Neural progenitor cell (in vitro differentiated cells): ENCODE measurements at regions not wholly inside any gene's neighbourhood (a gene's known extent, or its start where the extent isn't known, plus 50 kb on each side); places are given as distances from the start of the nearest gene placed in this dataset.

Experiments
- DNase-seq: peaks from one replicate; pipeline ENCODE4 v3.0.0-alpha.2; 2016; ENCODE audit warnings: low spot score
- H2AFZ ChIP-seq: fragments of 200-600 bp; sonication (generic); replicated peaks from 2 replicates; pipeline ENCODE4 v1.6.1; 2016; ENCODE audit warnings: antibody characterized with exemption
- H3F3A ChIP-seq: fragments of 200-600 bp; sonication (generic); 2 replicates; pipeline ENCODE4 v1.6.1; 2016; ENCODE audit warnings: antibody characterized with exemption, low read depth
- H3K27ac ChIP-seq: fragments of 200-600 bp; sonication (generic); 2 replicates; pipeline ENCODE4 v1.5.1; 2016; ENCODE audit warnings: mild to moderate bottlenecking
- H3K27me3 ChIP-seq: fragments of 200-600 bp; sonication (generic); 2 replicates; pipeline ENCODE4 v1.6.1; 2016; ENCODE audit warnings: mild to moderate bottlenecking, moderate library complexity
- H3K36me3 ChIP-seq: fragments of 200-600 bp; sonication (generic); 2 replicates; pipeline ENCODE4 v1.5.1; 2016
- H3K4me1 ChIP-seq: fragments of 200-600 bp; sonication (generic); 2 replicates; pipeline ENCODE4 v1.6.1; 2016; ENCODE audit warnings: mixed run types
- H3K4me2 ChIP-seq: fragments of 200-600 bp; sonication (generic); 2 replicates; pipeline ENCODE4 v1.6.1; 2016
- H3K4me3 ChIP-seq: fragments of 200-600 bp; sonication (generic); 2 replicates; pipeline ENCODE4 v1.5.1; 2016
- H3K79me2 ChIP-seq: fragments of 200-600 bp; sonication (generic); 2 replicates; pipeline ENCODE4 v1.6.1; 2016; ENCODE audit warnings: low read depth
- H3K9ac ChIP-seq: fragments of 200-600 bp; sonication (generic); 2 replicates; pipeline ENCODE4 v1.6.1; 2016
- H3K9me3 ChIP-seq: fragments of 200-600 bp; sonication (generic); 2 replicates; pipeline ENCODE4 v1.5.1; 2016; ENCODE audit warnings: low read depth
- H4K20me1 ChIP-seq: fragments of 200-600 bp; sonication (generic); 2 replicates; pipeline ENCODE4 v1.6.1; 2016; ENCODE audit warnings: low read depth
- H3K27ac Mint-ChIP-seq: 3 replicates; pipeline ENCODE4 v1.8.0; 2021; ENCODE audit warnings: mixed read lengths
- H3K27me3 Mint-ChIP-seq: 2 replicates; pipeline ENCODE4 v1.8.0; 2022; ENCODE audit warnings: low read depth, mild to moderate bottlenecking, inconsistent platforms, moderate library complexity, mixed read lengths; ENCODE audit not compliant: insufficient read depth
- H3K36me3 Mint-ChIP-seq: 3 replicates; pipeline ENCODE4 v1.8.0; 2021; ENCODE audit warnings: mixed read lengths
- H3K4me1 Mint-ChIP-seq: 3 replicates; pipeline ENCODE4 v1.8.0; 2021; ENCODE audit warnings: mixed read lengths
- H3K4me3 Mint-ChIP-seq: 3 replicates; pipeline ENCODE4 v1.8.0; 2021; ENCODE audit warnings: mild to moderate bottlenecking, moderate library complexity, mixed read lengths
- H3K9me3 Mint-ChIP-seq: 3 replicates; pipeline ENCODE4 v1.8.0; 2020; ENCODE audit warnings: mixed read lengths
- EZH2 ChIP-seq: fragments of 200-600 bp; sonication (generic); IDR thresholded peaks from 2 replicates; pipeline ENCODE4 v1.6.1; 2017; ENCODE audit warnings: antibody characterized with exemption, mild to moderate bottlenecking, moderate library complexity
- EZH2phosphoT487 ChIP-seq: fragments of 200-600 bp; sonication (generic); IDR thresholded peaks from 2 replicates; pipeline ENCODE4 v1.6.1; 2017; ENCODE audit warnings: antibody characterized with exemption
- TF ChIP-seq, protein P1 (sequence below): fragments of 200-600 bp; sonication (generic); IDR thresholded peaks from 2 replicates; pipeline ENCODE4 v1.5.1; 2017; ENCODE audit warnings: antibody characterized with exemption, mild to moderate bottlenecking

DNA sequence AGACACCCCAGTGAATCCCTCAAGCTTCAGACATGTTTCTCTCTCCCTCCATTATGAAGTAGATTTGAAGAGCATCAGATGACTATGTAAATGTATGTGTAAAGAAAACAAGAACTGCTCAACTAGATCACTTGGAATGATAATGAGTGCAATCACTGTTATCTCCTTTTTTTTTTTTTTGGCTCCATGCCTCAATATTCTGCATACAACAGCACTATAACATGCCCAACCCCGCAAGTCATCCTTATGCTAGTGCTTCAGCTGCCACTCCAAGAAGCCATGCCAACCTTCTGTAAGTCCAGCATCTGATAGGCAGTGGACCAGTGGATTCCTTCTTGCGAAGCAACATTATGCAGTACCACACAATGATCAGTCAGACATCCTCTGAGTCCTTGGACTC, 133.7 kb downstream of the TFPI2 start:
- Mint-ChIP-seq H3K27ac (no peak overlapping the region), H3K4me1 (no peaks in the 10 kb centered on the region), H3K4me3 (no peak overlapping the region), H3K27me3 (no peaks in the 10 kb centered on the region), H3K36me3 (no peaks in the 10 kb centered on the region), H3K9me3 (no peaks in the 10 kb centered on the region)
- no peaks in the 10 kb centered on the region for H3K36me3 ChIP-seq
- no peak overlapping the region for H3K9ac ChIP-seq
- H3F3A ChIP-seq, result no peaks in the 10 kb centered on the region
- no peaks in the 10 kb centered on the region for H3K9me3 ChIP-seq
- no peak overlapping the region for H3K4me2 ChIP-seq
- no peaks in the 10 kb centered on the region for H3K27me3 ChIP-seq
- DNase-seq, result no peak
- no peak overlapping the region for H2AFZ ChIP-seq
- H3K79me2 ChIP-seq, result no peaks in the 10 kb centered on the region
- H4K20me1 ChIP-seq, result no peaks in the 10 kb centered on the region
- no peak overlapping the region for H3K27ac ChIP-seq
- no peak for TF ChIP-seq EZH2
- TF ChIP-seq EZH2phosphoT487, result no peak
- TF ChIP-seq, protein P1, sequence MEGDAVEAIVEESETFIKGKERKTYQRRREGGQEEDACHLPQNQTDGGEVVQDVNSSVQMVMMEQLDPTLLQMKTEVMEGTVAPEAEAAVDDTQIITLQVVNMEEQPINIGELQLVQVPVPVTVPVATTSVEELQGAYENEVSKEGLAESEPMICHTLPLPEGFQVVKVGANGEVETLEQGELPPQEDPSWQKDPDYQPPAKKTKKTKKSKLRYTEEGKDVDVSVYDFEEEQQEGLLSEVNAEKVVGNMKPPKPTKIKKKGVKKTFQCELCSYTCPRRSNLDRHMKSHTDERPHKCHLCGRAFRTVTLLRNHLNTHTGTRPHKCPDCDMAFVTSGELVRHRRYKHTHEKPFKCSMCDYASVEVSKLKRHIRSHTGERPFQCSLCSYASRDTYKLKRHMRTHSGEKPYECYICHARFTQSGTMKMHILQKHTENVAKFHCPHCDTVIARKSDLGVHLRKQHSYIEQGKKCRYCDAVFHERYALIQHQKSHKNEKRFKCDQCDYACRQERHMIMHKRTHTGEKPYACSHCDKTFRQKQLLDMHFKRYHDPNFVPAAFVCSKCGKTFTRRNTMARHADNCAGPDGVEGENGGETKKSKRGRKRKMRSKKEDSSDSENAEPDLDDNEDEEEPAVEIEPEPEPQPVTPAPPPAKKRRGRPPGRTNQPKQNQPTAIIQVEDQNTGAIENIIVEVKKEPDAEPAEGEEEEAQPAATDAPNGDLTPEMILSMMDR, result no peak
- no peaks in the 10 kb centered on the region for H3K4me1 ChIP-seq
- H3K4me3 ChIP-seq, result no peak overlapping the region

DNA sequence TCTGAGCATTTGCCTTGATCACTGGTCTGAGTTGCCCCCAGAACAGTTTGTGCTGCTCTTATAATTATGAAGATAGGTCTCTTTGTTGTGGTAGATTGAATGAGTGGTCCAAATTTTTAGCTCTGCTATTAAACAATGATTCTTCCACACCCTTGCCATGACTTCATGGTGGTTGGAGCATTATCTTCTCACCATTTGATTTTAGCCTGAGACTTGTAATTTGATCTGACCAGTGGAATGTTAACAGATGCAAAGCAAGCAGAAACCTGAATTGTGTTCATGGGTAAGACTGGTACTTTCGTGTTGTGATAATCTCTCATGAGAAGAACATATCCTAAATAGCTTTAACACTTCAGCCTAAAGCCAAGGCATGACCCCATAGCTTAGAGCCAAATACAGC, 139.1 kb downstream of the TFPI2 start:
- DNase-seq, result no peak
- no peaks in the 10 kb centered on the region for H3K36me3 Mint-ChIP-seq
- Histone ChIP-seq H3K27ac (no peak overlapping the region), H3K4me2 (no peak overlapping the region), H3K9ac (no peak overlapping the region), H3K36me3 (no peaks in the 10 kb centered on the region), H2AFZ (no peak overlapping the region), H4K20me1 (no peaks in the 10 kb centered on the region), H3K27me3 (no peaks in the 10 kb centered on the region), H3K9me3 (no peaks in the 10 kb centered on the region), H3K4me3 (no peak overlapping the region), H3K4me1 (no peaks in the 10 kb centered on the region), H3K79me2 (no peaks in the 10 kb centered on the region), H3F3A (no peaks in the 10 kb centered on the region)
- no peaks in the 10 kb centered on the region for H3K27me3 Mint-ChIP-seq
- H3K9me3 Mint-ChIP-seq, result no peaks in the 10 kb centered on the region
- no peak for TF ChIP-seq EZH2phosphoT487
- TF ChIP-seq, protein P1, result no peak
- no peak for TF ChIP-seq EZH2
- H3K4me1 Mint-ChIP-seq, result no peaks in the 10 kb centered on the region
- no peak overlapping the region for H3K27ac Mint-ChIP-seq
- no peak overlapping the region for H3K4me3 Mint-ChIP-seq

DNA sequence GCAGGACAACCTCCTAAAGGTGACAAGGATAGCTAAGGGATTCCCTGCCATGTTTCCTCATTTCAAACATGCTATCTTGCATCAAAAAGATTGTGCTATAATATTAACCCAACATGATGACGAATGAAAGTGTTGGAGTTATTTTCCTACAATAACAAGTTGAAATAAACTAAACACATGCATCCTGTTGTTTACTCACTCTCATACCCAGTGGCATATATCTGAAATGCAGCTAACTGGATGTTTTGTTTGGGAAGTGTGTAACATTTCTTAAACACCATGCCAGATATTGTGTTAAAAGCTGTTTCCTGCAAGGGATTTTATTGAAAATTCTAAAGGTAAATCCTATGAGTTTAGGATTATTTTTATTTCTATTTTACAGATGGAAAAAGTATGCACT, 139.6 kb downstream of the TFPI2 start:
- H3K4me1 ChIP-seq, result no peaks in the 10 kb centered on the region
- Mint-ChIP-seq H3K27ac (no peak overlapping the region), H3K4me3 (no peak overlapping the region), H3K36me3 (no peaks in the 10 kb centered on the region), H3K4me1 (no peaks in the 10 kb centered on the region), H3K9me3 (no peaks in the 10 kb centered on the region), H3K27me3 (no peaks in the 10 kb centered on the region)
- H3K79me2 ChIP-seq, result no peaks in the 10 kb centered on the region
- H3K36me3 ChIP-seq, result no peaks in the 10 kb centered on the region
- H2AFZ ChIP-seq, result no peak overlapping the region
- H3K9me3 ChIP-seq, result no peaks in the 10 kb centered on the region
- H4K20me1 ChIP-seq, result no peaks in the 10 kb centered on the region
- no peaks in the 10 kb centered on the region for H3F3A ChIP-seq
- no peak overlapping the region for H3K27ac ChIP-seq
- DNase-seq, result no peak
- H3K9ac ChIP-seq, result no peak overlapping the region
- H3K27me3 ChIP-seq, result no peaks in the 10 kb centered on the region
- H3K4me2 ChIP-seq, result no peak overlapping the region
- H3K4me3 ChIP-seq, result no peak overlapping the region
- TF ChIP-seq EZH2 (no peak), EZH2phosphoT487 (no peak)
- TF ChIP-seq, protein P1, result no peak

DNA sequence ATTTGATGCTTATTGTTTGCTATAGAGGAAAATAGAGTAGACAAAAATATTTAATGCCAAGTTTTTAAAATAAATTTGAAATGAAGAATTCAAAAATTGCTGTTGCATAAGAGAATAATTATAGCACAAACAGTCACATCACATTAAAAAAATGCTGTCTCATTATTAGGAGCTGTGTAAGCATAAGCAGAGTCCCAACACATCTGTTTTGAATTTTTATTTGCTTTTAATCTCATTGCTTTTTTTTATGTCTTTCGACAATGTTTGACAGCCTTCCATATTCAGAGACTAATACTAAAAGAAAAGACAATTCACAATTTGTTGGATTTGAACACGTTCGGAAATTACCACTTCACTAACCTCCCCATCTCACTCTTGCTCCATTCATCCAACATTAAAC, 143.5 kb downstream of the TFPI2 start:
- H3K27ac Mint-ChIP-seq, result no peak overlapping the region
- H3K9ac ChIP-seq, result no peak overlapping the region
- no peak overlapping the region for H3K4me2 ChIP-seq
- no peaks in the 10 kb centered on the region for H3K36me3 Mint-ChIP-seq
- no peaks in the 10 kb centered on the region for H3K4me1 ChIP-seq
- H3K9me3 Mint-ChIP-seq, result no peaks in the 10 kb centered on the region
- no peaks in the 10 kb centered on the region for H3K36me3 ChIP-seq
- no peak overlapping the region for H3K4me3 Mint-ChIP-seq
- no peaks in the 10 kb centered on the region for H3K79me2 ChIP-seq
- no peaks in the 10 kb centered on the region for H4K20me1 ChIP-seq
- no peak overlapping the region for H3K27ac ChIP-seq
- H3K4me1 Mint-ChIP-seq, result no peaks in the 10 kb centered on the region
- no peak overlapping the region for H3K4me3 ChIP-seq
- no peak overlapping the region for H2AFZ ChIP-seq
- no peak for TF ChIP-seq EZH2
- TF ChIP-seq, protein P1, result no peak
- TF ChIP-seq EZH2phosphoT487, result no peak
- peaks cover 2% of the 10 kb centered on the region for H3K27me3 Mint-ChIP-seq
- no peaks in the 10 kb centered on the region for H3K27me3 ChIP-seq
- no peaks in the 10 kb centered on the region for H3K9me3 ChIP-seq
- no peaks in the 10 kb centered on the region for H3F3A ChIP-seq
- no peak for DNase-seq
